DND-41 (cell line): ENCODE measurements at regions not wholly inside any gene's neighbourhood (a gene's known extent, or its start where the extent isn't known, plus 50 kb on each side); places are given as distances from the start of the nearest gene placed in this dataset.

Experiments
- EZH2 ChIP-seq: IDR thresholded peaks from 3 replicates; pipeline ENCODE4 v1.6.1; 2012; ENCODE audit warnings: borderline replicate concordance, low read depth, mild to moderate bottlenecking, moderate library complexity, low read length, inconsistent platforms; ENCODE audit not compliant: severe bottlenecking
- TF ChIP-seq, protein P1 (sequence below): IDR thresholded peaks from 2 replicates; pipeline ENCODE4 v1.5.1; 2012; ENCODE audit warnings: borderline replicate concordance, low read length, moderate library complexity, mild to moderate bottlenecking; ENCODE audit not compliant: poor library complexity, severe bottlenecking; ENCODE audit errors: extremely low read depth

DNA sequence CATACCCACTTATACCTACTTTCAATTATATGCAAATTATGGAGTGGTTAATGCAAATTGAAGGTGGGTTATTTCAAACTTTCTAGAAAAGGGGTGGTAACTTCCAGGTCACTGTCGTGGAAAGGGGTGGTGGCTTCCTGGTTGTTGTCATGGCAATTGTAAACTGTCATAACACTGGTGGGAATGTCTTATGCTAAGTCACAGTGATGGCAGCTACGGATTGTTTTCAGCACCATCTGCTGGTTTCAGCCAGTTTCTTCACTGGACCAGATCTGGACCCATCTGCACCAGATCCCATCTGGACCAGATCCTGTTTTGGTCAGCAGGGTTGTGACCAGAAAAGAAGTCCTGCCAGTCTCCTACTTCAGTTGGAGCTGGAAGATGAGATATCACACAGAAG, 1469.3 kb downstream of the AACS start:
- TF ChIP-seq, protein P1, sequence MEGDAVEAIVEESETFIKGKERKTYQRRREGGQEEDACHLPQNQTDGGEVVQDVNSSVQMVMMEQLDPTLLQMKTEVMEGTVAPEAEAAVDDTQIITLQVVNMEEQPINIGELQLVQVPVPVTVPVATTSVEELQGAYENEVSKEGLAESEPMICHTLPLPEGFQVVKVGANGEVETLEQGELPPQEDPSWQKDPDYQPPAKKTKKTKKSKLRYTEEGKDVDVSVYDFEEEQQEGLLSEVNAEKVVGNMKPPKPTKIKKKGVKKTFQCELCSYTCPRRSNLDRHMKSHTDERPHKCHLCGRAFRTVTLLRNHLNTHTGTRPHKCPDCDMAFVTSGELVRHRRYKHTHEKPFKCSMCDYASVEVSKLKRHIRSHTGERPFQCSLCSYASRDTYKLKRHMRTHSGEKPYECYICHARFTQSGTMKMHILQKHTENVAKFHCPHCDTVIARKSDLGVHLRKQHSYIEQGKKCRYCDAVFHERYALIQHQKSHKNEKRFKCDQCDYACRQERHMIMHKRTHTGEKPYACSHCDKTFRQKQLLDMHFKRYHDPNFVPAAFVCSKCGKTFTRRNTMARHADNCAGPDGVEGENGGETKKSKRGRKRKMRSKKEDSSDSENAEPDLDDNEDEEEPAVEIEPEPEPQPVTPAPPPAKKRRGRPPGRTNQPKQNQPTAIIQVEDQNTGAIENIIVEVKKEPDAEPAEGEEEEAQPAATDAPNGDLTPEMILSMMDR = no peak
- no peak for TF ChIP-seq EZH2
